ENCODE measurements at regions not wholly inside any gene's neighbourhood (a gene's known extent, or its start where the extent isn't known, plus 50 kb on each side); places are given as distances from the start of the nearest gene placed in this dataset.

DNA sequence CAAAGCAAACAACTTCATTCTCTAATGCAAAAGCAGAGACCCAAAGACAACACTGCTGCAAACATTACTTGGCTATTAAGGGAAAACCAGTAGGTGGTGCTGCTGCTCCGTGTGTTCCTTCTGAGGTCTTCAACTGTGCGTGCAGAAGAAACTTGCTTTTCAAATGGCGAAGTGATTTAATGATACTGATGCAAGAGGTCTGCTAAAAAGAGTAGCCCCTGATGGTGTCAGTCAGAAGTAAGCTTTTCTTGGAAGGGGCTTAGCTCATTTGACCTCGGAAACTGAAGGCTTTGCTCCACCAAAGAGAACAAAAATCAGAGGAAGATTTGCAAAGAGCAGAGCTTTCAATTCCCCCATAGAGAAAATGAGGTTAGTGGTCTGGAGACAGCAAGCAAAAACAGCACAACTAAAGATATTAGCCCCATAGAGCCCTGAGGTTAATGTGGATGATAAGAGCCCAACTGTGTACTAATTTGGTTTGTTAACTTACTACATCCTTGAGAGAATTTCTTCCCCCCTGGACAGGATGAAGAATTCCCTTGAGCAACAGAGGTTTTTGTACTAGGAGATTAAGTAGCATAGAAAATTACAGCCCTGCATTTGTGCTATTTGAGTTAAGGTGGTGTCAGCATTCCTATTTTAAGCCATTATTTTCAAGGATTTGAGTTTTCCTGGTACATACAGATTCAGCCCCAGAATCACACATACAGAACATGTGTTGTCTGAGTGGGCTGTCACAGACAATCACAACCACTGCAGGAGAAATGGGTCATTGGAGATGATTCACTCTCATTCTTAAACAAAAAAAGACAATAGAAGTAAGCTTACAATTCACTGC, 153.2 kb upstream of the C9orf72 start:
- TF ChIP-seq POLR2AphosphoS5 (IDR thresholded peaks at IDR 0.05) (no peak), POLR2A (IDR thresholded peaks at IDR 0.05; ENCODE audit: low read depth) (no peak), CTCF (IDR thresholded peaks at IDR 0.05) (peak; percentile 71 to 86 (median 73)), EP300 (IDR thresholded peaks at IDR 0.05) (no peak)

Data from esophagus muscularis mucosa (tissue), 4 donors.